Astrocyte (in vitro differentiated cells and primary cell): ENCODE measurements at regions not wholly inside any gene's neighbourhood (a gene's known extent, or its start where the extent isn't known, plus 50 kb on each side); places are given as distances from the start of the nearest gene placed in this dataset.

Source experiments
- DNase-seq: peaks from one replicate; pipeline ENCODE4 v3.0.0-alpha.2; 2010; ENCODE audit warnings: low read depth
- FAIRE-seq: peaks from 2 replicates; lab custom pipeline; 2011; peaks lifted over from hg19 to GRCh38; lab: Jason Lieb, UNC
- H2AFZ ChIP-seq: 2 replicates; pipeline ENCODE4 v1.6.0; 2012; ENCODE audit warnings: low read depth, low read length, inconsistent platforms
- H3K27ac ChIP-seq: 2 replicates; pipeline ENCODE4 v1.5.1; 2011; ENCODE audit warnings: low read depth, low read length, inconsistent platforms
- H3K27me3 ChIP-seq: 2 replicates; pipeline ENCODE4 v1.6.0; 2011; ENCODE audit warnings: low read length, inconsistent platforms; ENCODE audit not compliant: insufficient read depth
- H3K36me3 ChIP-seq: 2 replicates; pipeline ENCODE4 v1.5.1; 2011; ENCODE audit warnings: low read length, inconsistent platforms; ENCODE audit not compliant: insufficient read depth
- H3K4me1 ChIP-seq: 2 replicates; pipeline ENCODE4 v1.5.1; 2011; ENCODE audit warnings: low read length, inconsistent platforms; ENCODE audit not compliant: insufficient read depth
- H3K4me2 ChIP-seq: 2 replicates; pipeline ENCODE4 v1.6.0; 2012; ENCODE audit warnings: low read length, inconsistent platforms
- H3K4me3 ChIP-seq: 2 replicates; pipeline ENCODE4 v1.5.1; 2011; ENCODE audit warnings: low read depth, mild to moderate bottlenecking, low read length, inconsistent platforms; ENCODE audit not compliant: insufficient read depth
- H3K79me2 ChIP-seq: 2 replicates; pipeline ENCODE4 v1.6.0; 2012; ENCODE audit warnings: mild to moderate bottlenecking, low read length, inconsistent platforms; ENCODE audit not compliant: insufficient read depth
- H3K9ac ChIP-seq: 2 replicates; pipeline ENCODE4 v1.6.0; 2012; ENCODE audit warnings: mild to moderate bottlenecking, low read length, inconsistent platforms
- H3K9me3 ChIP-seq: 2 replicates; pipeline ENCODE4 v1.5.1; 2012; ENCODE audit warnings: low read depth, mild to moderate bottlenecking, low read length, inconsistent platforms; ENCODE audit not compliant: insufficient read depth
- H4K20me1 ChIP-seq: 2 replicates; pipeline ENCODE4 v1.6.0; 2012; ENCODE audit warnings: low read length, inconsistent platforms; ENCODE audit not compliant: insufficient read depth
- H3K27ac Mint-ChIP-seq: one replicate; pipeline ENCODE4 v1.8.0; 2021; ENCODE audit warnings: mild to moderate bottlenecking, mixed read lengths; ENCODE audit not compliant: unreplicated experiment
- H3K27me3 Mint-ChIP-seq: one replicate; pipeline ENCODE4 v1.8.0; 2021; ENCODE audit warnings: low read depth, mixed read lengths; ENCODE audit not compliant: unreplicated experiment
- H3K36me3 Mint-ChIP-seq: one replicate; pipeline ENCODE4 v1.8.0; 2021; ENCODE audit warnings: low read depth, mixed read lengths; ENCODE audit not compliant: unreplicated experiment
- H3K4me1 Mint-ChIP-seq: one replicate; pipeline ENCODE4 v1.8.0; 2021; ENCODE audit warnings: low read depth, mixed read lengths; ENCODE audit not compliant: unreplicated experiment
- H3K4me3 Mint-ChIP-seq: one replicate; pipeline ENCODE4 v1.8.0; 2021; ENCODE audit warnings: mild to moderate bottlenecking, moderate library complexity, mixed read lengths; ENCODE audit not compliant: unreplicated experiment
- H3K9me3 Mint-ChIP-seq: one replicate; pipeline ENCODE4 v1.8.0; 2021; ENCODE audit warnings: mild to moderate bottlenecking, mixed read lengths; ENCODE audit not compliant: unreplicated experiment
- EZH2 ChIP-seq: IDR thresholded peaks from 2 replicates; pipeline ENCODE4 v1.6.1; 2012; ENCODE audit warnings: mild to moderate bottlenecking, low read length, inconsistent platforms; ENCODE audit not compliant: insufficient read depth
- TF ChIP-seq, protein P1 (sequence below): IDR thresholded peaks from 2 replicates; pipeline ENCODE4 v1.5.1; 2011; ENCODE audit warnings: low read depth, mild to moderate bottlenecking, inconsistent platforms, low read length, moderate library complexity; ENCODE audit not compliant: insufficient read depth

DNA sequence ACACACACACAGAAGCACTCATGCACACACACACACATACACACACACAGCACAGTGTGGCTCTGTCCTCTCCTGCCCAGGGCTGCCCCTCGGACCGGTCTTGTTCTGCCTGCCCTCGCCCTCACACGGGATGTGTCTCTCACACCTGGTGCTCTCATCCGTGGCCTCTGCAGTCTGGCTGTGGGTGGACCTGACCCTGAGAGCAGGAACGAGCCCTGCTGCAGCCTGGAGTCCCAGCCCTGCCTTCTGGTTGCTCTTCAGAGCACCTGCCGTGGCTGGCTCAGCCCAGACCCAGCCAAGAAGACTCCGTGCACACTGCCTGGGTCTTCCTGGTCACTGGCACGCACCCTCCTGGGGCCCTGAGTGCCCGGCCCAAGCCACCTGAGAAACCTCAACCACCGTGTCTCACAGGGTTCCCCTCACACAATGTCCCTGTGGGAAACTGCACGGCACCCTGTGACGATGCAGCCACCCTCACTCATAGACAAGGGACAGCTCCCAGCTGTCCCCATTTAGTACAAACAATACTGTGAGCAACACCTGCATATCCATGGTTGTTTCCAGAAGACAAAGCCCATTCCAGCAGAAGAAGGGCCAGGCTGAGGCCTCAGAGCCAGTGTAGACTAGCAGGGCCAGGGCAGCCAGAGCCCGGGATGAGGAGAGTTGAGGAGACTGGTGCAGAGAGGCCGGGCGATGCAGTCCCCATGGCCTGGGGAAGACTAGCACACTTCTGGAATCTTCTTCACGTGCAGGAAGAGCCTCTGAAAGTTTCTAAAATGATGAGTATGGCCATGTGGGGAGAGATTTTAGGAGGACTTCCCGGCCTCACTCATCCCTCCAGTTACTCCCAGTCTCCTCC is 234.0 kb downstream of the NPHP4 start:
- Histone ChIP-seq H3K9ac (no peak overlapping the region), H3K4me1 (no peaks in the 10 kb centered on the region), H3K9me3 (peaks cover 2% of the 10 kb centered on the region), H3K4me2 (no peak overlapping the region), H3K79me2 (no peaks in the 10 kb centered on the region), H2AFZ (no peak overlapping the region), H4K20me1 (no peaks in the 10 kb centered on the region), H3K27ac (no peak overlapping the region), H3K36me3 (no peaks in the 10 kb centered on the region), H3K4me3 (no peak overlapping the region), H3K27me3 (no peaks in the 10 kb centered on the region)
- Mint-ChIP-seq H3K4me1 (no peaks in the 10 kb centered on the region), H3K4me3 (no peak overlapping the region), H3K36me3 (no peaks in the 10 kb centered on the region), H3K27me3 (peaks cover 42% of the 10 kb centered on the region), H3K9me3 (peaks cover 9% of the 10 kb centered on the region), H3K27ac (no peak overlapping the region)
- FAIRE-seq, result no peak
- TF ChIP-seq, protein P1, sequence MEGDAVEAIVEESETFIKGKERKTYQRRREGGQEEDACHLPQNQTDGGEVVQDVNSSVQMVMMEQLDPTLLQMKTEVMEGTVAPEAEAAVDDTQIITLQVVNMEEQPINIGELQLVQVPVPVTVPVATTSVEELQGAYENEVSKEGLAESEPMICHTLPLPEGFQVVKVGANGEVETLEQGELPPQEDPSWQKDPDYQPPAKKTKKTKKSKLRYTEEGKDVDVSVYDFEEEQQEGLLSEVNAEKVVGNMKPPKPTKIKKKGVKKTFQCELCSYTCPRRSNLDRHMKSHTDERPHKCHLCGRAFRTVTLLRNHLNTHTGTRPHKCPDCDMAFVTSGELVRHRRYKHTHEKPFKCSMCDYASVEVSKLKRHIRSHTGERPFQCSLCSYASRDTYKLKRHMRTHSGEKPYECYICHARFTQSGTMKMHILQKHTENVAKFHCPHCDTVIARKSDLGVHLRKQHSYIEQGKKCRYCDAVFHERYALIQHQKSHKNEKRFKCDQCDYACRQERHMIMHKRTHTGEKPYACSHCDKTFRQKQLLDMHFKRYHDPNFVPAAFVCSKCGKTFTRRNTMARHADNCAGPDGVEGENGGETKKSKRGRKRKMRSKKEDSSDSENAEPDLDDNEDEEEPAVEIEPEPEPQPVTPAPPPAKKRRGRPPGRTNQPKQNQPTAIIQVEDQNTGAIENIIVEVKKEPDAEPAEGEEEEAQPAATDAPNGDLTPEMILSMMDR, result no peak
- TF ChIP-seq EZH2, result no peak
- no peak for DNase-seq

DNA sequence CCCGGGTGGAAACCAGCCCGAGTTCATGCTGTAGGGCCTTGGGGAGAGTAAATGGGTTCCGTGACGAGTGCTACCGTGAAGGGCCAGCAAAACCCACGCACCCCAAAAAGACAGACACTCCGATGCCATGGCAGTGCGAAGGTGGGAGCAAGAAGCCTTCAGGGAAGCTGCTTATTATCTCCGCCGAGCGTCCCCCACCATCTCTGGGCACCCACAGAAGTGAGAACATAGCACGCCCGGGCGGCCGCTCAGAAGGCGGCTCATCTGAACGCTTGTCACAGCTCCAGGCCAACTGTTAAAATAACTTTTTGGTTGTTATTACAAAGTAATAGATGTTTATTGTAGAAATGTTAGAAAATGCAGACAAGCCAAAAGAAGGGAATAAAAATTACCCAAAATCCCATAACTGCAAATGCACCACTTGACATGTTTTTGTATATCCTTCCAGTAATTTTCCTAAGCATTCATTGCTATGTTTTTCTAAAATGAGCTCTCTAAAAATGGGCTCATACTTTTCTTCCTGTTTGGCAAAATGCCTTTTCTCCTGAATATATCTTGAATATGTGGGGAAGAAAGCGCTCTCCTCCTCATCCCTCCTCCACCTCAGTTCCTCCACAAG is 234.9 kb downstream of the NPHP4 start:
- Histone ChIP-seq H3K4me2 (no peak overlapping the region), H3K36me3 (no peaks in the 10 kb centered on the region), H3K27ac (no peak overlapping the region), H3K9ac (no peak overlapping the region), H3K27me3 (no peaks in the 10 kb centered on the region), H2AFZ (no peak overlapping the region), H3K79me2 (no peaks in the 10 kb centered on the region), H4K20me1 (no peaks in the 10 kb centered on the region), H3K9me3 (peaks cover 2% of the 10 kb centered on the region), H3K4me3 (no peak overlapping the region), H3K4me1 (no peaks in the 10 kb centered on the region)
- no peak for DNase-seq
- FAIRE-seq, result no peak
- Mint-ChIP-seq H3K9me3 (peaks cover 9% of the 10 kb centered on the region), H3K4me1 (no peaks in the 10 kb centered on the region), H3K27me3 (peaks cover 45% of the 10 kb centered on the region), H3K27ac (no peak overlapping the region), H3K4me3 (no peak overlapping the region), H3K36me3 (no peaks in the 10 kb centered on the region)
- TF ChIP-seq, protein P1, result no peak
- TF ChIP-seq EZH2, result no peak
